Stimulated activated CD4-positive, alpha-beta T cell treated with anti-CD3 and anti-CD28 coated beads, Interleukin-12 subunit alpha, Interleukin-12 subunit beta, amount 100 ng/mL, for 24 hours (primary cell): ENCODE measurements at regions not wholly inside any gene's neighbourhood (a gene's known extent, or its start where the extent isn't known, plus 50 kb on each side); places are given as distances from the start of the nearest gene placed in this dataset.

Experiments used
- DNase-seq, 2 experiments: peaks; one replicate each; pipeline ENCODE4 v3.0.0-alpha.2; 2020; ENCODE audit warnings: low read depth in 2 of 2

DNA sequence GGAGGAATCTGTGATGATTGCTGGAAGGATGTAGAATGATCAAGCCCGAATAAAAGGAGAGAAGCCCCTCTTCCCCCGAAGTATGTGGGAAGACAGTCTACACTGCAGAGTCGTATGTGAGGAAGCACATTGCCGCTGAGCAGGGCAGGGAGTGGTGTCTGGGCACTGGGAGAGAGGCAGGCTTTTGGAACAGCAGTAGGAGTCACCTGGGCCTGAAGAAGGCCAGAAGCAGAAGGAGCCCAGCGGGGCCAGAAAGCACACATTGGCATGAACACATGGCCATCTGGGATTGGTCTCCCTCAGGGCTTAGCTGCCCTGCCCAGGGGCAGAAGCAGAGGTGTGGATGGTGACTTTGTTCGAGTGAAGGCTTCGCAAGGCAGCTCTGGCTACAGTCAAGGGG lies 162.8 kb downstream of the ERCC6L2 start:
- no peak for DNase-seq

DNA sequence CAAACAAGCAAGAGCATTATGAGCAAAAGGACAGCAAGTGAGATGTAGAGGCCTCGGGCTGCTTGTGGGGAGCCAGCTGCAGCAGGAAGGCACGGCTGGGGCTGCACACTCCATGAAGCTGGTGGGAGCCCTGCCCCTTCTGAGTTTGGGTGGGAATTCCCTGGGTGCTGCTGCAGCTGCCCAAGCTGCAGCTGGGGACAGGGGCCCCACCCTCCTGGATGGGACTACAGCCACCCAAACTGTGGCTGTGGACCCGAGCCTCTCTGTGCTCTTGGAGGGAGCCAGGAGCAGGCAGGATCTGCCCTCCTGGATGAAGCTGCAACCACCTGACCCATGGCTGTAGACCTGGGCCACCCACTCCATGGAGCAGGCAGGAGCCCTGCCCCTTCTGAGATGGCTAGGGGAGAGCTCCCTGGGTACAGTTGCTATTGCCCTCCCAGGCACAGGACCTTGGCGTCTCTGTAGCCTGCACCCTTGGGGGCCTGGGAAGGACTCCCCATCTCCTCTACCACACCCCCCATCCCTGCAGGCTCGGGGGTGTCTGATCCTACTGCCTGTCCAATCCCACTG lies 159.1 kb downstream of the ERCC6L2 start:
- DNase-seq, result no peak

DNA sequence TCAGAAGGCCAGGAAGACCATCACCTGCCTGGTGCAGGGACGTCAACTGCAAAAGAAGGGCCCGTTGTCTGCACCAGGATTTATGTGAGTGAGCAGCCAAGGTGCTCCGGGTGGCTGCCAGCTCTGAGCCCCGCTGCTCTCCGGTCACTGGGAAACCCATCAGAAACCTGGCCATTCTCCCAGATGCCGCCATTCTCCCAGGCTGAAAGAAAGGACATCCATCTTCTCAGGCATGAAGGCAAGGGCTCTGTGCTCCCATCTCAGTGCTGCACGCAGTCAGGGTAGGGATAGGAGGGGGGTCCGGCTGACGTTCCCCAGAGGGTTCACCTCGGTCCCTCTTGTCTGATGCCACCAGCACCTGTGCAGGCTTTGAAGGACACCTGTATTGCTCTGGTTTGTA lies 158.4 kb downstream of the ERCC6L2 start:
- no peak for DNase-seq

DNA sequence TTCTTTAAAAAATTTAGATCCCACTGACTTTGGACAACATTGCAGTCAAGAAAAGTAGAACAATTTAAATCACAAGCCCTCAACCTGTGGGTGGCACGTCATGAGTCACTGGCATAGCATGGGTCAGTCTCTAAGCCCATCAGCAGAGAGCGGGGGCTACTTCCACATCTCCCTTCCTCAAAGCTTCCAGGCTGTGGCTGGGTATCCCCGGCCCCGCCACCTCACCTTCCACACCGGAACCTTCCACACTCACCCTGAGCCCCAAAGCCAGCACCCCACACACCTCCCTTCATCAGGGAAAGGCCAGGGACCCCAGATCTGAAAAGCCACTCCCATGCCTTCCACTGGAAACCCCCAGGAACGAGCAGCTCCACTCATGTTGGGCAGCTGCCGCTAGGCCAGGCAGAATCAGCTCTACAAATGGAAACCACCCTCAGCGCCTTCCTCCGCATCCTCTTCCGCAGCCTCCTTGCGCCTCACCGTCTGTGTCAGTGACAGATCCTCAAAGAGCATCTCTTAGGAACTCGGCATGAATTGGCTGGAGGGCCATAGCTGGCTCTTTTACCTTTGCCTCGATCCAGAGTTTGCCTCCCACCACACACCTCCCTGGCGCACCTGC lies 156.5 kb downstream of the ERCC6L2 start:
- no peak for DNase-seq

DNA sequence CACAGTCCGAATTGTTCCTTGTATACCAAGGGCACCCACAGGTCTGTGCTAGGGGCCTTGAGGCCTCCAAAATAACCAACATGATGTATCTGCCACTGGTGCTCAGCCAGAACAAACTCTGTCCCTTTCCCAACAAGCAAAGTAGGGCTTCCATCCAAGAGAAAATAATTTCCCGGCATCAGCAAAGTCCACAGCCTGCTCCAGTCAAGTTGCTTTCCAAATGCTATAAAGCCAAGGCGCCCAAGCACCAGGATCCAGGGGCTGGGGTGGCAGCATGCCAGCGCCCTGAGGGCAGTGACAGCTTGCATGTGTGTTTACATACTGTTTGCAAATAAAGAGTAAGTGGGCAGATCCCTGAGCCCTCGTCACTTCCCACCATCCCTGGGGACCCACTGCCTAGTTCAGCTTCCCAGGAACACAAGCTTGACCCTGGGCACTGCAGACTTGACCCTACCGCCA lies 155.9 kb downstream of the ERCC6L2 start:
- DNase-seq, result no peak

DNA sequence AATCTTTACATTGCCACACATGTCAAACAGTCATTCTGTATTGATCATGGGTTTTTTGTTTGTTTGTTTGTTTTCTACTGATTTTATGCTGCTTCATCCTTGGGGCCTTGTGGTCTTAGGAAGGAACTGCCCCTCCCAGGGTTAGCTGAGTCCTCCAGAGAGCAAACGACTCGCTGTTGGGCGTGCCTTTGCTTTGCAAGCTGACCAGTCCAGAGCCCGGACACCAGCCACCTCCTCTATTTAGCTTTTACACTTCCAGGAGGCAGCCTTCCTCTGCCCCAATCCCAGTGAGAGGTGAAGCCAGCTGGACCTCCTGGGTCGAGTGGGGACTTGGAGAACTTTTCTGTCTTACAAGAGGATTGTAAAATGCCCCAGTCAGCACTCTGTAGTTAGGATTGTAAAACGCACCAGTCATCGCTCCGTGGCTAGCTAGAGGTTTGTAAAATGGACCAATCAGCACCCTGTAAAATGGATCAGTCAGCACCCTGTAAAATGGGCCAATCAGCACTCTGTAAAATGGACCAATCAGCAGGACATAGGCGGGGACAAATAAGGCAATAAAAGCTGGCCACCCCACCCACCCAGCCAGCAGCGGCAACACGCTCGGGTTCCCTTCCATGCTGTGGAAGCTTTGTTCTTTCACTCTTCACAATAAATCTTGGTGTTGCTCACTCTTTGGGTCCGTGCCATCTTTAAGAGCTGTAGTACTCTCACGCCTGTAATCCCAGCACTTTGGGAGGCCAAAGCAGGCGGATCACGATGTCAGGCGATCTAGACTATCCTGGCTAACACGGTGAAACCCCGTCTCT lies 154.4 kb downstream of the ERCC6L2 start:
- no peak for DNase-seq

DNA sequence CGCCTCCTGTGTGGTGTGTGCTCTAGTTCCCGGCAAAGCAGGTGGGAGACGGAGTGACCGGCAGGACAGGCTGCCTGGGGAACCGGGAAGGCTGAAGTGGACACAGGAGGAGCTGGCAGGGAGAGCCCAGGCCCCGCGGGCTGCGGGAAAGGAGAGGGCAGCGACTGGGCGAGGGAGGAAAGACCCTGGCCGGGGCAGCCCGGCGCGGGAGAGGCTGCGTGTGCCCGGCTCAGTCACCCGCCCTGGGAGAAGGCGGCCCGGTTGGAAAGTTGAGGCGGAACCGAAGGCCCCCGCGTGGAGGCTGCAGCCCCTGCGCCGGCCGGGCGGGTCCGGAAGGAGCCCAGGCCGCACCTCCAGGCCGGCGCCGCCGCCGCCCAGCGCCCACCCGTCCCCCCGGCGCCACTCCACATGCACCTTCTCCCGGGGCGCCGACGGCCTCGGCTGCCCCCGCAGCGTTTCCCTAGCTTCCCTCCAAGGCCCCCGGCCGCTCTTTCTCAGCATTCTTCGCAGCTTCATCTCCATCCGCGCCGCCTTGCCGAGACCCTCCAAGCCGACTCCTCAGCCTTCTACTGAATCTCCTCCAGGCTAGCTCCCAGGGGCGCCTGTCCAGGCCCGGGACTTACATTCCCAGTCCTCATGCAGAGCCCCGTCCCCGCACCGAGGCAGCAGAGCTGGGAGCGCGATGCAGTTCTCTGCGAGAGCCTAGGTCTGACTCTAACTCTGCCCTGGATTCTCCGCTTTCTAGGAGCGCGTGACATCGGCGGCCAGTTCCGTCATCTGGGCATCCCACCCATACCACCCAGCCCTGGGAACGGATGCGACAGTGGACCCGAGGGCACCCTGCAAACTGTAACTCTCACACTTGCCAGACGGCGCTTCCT lies 152.0 kb downstream of the ERCC6L2 start:
- no peak for DNase-seq

DNA sequence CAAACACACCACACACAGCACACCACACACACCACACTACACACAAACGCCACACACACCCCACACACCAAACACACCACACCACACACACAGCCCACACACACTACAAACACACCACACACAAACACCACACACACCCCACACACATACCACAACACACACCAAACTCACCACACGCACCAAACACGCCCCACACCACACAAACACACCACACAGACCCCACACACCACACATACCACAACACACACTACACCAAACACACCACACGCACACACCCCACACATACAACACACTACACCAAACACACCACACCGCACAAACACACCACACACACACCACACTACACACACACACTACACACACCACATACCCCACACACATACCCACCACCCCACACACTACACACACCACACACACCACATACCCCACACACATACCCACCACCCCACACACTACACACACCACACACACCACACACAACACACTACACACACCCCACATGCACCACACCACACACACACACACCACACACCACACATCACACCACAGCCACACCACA lies 151.2 kb downstream of the ERCC6L2 start:
- no peak for DNase-seq

DNA sequence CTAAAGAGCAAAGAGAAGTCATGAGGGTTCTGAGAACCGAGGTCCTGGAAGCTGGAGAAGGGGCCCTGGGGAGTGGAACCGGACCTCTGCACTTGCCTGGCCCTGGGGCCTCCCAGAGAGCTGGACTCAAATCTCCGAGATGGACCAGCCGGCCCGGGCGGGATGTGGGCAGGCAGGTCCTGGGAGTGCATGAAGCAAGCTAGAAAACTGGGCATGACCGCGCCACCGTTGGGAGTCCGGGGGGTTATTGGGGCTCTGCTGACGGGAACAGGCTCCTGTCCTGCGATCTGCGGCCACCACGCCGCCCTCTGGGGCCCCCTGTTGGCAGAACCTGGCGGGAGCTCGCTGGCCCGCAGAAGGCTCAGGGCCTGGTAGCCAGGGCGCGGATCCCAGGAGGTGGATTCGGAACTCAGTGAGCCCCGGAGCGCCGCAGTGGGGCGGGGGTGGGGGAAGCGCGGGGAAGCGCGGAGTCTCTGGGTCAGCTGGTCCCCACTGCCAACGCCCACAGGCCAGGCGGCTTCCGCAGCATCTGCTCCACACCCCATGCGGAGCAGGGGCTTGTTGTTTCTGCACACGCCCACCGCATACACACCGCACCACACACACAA lies 150.6 kb downstream of the ERCC6L2 start:
- no peak for DNase-seq

DNA sequence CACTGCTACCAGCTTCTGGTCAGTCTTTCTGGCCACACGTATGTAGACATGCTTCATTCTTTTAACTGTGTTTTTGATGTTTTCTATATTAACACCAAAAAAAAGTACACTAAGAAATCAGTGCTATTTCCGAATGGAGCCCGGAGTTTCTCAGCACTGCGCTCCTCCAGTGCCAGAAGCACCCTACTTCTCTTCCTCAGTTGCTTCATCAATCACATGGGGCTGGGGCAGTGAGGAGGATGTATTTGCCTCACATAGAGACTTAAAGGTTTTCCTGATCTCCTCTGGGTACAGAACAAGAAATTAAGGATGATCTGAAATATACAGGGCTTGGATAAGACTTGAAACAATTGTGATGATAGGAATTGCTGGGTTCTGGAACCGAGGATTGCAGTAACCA lies 148.0 kb downstream of the ERCC6L2 start:
- DNase-seq, result no peak

DNA sequence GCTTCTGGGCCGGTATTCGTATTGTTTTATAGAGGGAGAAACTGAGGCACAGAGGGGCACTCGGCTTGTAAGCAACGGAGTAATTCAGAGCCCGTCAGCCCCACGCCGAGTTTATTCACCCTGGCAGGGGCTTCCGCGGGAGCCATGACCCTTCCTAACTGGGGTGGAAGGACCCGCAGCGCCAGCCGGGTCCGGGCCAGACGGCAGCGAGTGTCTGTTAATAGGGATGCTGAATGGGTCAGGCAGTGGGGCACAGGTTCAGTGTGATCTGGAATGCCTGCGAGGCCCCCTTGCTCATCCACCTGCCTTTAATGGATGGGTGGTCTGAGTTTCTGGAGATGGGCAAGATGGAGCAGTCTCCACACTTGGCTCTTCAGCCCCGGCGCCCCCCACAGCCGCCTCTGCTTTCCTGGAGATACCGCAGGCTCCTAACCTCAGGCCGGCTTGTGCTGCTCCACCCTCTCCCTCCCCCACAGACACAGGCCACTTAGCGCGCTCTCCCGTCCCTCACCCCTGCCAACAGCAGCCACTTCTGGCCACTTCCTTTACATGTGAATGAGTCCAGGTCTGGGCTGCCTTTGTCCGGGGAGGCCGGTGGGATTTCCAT lies 147.1 kb downstream of the ERCC6L2 start:
- no peak for DNase-seq

DNA sequence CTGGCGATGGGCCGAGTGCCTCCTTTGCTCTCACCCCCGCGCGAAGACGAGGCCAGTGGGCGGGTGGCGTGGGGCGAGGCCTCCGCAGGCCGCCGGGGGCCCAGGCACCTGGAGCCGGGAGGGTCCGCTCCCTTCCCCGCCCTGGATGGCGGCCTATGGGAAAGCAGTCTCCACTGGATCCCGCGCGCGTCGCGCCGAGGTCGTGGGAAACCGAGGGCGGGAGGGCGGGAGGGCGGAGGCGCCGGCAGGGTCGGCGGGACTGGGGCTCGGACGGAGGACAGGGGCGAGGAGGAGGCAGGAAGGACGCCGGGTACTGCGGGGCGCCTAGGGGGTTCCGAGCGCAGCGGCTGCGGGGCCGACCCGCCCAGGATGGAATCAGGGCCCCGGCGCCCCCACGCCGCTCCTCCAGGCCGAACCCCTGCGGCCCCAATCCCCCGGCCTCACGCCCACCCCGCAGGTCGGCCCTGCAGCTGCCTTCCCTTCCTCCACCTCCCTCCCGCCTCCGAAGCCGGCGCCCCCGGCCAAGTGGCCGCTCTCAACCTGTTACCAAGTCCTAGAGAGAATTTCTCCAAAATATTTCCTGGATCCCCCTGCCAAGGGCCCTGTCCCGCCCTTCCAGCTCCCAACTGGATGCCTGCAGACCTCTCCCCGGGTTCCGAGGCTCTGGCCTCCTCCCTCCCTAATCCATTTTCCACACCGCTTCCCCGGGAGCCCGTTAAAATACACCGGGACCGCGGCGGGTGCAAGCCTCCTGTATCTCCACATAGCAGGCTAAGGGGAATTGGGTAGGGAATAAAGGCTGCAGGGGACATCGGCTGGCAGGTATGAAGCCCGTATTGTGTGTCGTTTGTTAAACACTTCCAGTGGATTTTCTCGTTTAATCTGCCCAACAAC lies 146.3 kb downstream of the ERCC6L2 start:
- DNase-seq, result no peak

DNA sequence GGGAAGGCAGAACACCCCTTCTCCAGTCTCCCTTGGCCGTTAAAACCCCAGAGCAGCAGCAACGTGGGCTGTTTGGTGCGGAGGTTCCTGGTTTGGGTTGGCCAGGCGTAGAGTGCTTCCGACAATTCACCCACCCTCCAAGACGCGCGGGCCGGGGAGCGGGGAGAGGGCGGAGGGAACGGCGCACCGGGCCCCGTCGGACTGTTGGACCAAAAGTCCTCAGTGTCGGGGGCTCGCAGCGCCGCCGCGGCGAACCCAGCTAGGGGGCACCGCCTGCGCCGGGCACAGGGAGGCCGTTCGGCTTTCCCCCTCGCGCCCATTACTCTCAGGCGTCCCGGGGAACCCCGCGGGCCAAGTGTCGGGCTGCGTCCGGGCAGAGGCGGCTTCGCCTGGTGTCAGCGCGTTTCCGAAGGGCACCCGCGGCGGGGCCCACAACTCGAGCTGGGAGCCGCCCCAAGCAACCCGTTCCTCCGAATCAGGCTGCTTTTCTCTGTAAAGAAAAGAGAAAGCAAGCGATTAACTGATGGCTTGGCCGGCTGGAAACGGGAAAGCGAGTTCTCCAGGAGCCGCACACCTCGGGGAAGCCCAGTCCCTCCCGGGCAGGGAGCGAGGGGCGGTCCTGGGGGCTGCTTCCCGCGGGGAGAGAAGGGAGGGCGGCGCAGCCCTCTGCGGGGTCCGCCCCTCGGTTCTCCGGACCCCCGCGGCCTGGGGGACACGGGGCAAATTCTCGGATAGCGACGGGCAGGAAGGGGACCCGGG lies 145.5 kb downstream of the ERCC6L2 start:
- DNase-seq, result peak in 1 of 2 experiments; percentile 25

DNA sequence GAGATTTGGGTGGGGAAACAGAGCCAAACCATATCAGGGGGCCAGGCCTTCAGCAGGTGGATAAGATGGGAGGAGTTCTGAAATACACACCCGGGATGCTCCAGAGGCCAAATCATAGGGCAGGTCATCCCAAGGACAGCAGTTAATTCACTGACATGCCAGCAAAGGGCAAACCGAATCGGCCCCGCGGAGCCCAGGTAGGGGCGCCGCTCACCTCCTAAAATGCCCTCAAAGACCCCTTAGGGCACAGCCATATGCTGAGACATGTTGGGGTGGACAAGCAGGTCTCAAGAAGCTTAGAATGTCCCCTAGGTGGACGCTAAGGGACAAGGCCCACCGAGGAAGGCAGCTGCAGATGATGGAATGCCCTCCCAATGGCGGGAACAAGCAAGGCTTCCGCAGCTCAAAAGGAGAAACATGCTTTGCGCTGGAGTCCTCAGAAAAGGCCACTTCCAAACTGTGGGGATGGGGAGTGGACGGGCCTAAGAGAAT lies 144.9 kb downstream of the ERCC6L2 start:
- DNase-seq, result no peak
